ENCODE measurements at regions not wholly inside any gene's neighbourhood (a gene's known extent, or its start where the extent isn't known, plus 50 kb on each side); places are given as distances from the start of the nearest gene placed in this dataset.

DNA sequence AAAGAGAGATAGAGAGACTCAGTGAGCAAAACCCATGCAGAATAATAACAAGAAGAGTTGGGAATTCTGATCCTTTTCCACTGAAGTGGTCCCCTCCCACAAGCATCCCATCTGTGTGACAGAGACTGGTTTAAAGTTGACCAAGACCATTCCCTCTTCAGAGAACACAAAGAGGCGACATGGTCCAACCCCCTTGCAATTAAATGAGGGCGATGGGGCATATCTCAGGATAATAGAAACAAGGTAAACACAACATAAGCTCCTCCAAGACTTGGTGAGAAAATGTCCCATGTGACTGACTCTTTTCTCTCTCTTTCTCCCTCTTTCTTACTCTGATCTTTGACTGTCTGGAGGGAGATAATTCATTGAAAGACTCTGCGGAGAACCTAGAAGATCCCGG, 526.7 kb downstream of the SOX11 start:
- TF ChIP-seq ZFX (IDR thresholded peaks at IDR 0.05; ENCODE audit: borderline replicate concordance) = no peak
- TF ChIP-seq, protein P1, sequence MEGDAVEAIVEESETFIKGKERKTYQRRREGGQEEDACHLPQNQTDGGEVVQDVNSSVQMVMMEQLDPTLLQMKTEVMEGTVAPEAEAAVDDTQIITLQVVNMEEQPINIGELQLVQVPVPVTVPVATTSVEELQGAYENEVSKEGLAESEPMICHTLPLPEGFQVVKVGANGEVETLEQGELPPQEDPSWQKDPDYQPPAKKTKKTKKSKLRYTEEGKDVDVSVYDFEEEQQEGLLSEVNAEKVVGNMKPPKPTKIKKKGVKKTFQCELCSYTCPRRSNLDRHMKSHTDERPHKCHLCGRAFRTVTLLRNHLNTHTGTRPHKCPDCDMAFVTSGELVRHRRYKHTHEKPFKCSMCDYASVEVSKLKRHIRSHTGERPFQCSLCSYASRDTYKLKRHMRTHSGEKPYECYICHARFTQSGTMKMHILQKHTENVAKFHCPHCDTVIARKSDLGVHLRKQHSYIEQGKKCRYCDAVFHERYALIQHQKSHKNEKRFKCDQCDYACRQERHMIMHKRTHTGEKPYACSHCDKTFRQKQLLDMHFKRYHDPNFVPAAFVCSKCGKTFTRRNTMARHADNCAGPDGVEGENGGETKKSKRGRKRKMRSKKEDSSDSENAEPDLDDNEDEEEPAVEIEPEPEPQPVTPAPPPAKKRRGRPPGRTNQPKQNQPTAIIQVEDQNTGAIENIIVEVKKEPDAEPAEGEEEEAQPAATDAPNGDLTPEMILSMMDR (IDR thresholded peaks at IDR 0.05) = no peak
- no peak overlapping the region for H3K27ac ChIP-seq

DNA sequence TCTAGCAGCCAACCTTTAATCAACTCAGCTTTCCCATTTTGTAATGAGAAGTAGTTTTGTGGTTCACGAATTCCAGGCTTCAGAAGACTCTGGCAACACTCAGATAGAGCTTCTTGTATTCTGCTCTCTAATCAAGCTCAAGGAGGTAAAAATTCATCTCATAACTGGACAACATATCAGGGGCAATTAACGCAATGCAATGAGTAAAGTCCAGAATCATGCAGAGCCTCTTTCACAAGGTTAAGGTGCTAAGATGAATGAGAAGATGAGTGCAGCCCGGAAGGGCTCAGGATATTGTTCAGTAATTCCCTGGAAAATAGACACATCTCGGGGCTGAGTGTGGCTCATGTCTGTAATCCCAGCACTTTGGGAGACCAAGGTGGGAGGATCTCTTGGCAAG, 527.7 kb downstream of the SOX11 start:
- no peak overlapping the region for H3K27ac ChIP-seq
- TF ChIP-seq, protein P1 (IDR thresholded peaks at IDR 0.05) = no peak
- TF ChIP-seq ZFX (IDR thresholded peaks at IDR 0.05; ENCODE audit: borderline replicate concordance) = no peak

DNA sequence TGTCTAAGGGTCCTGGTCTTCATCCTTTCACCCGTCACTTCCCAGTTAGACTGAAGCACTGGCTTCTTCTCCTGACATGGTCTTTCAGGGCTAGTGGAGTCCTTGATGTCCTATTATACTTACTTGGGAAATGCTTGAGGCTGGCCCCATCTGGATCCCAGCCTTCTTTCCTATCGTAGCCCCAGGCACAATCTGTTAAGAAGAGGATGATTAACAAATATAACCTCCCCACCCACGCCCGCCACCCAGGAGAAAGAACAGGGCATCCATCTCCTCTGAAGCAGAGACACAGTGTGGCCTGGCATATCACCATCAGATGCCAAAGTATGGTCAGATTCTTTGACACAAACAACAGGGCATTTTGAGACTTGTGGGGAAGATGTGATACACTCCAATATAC, 530.1 kb downstream of the SOX11 start:
- TF ChIP-seq ZFX (IDR thresholded peaks at IDR 0.05; ENCODE audit: borderline replicate concordance) = no peak
- TF ChIP-seq, protein P1 (IDR thresholded peaks at IDR 0.05) = no peak
- H3K27ac ChIP-seq = no peak overlapping the region

DNA sequence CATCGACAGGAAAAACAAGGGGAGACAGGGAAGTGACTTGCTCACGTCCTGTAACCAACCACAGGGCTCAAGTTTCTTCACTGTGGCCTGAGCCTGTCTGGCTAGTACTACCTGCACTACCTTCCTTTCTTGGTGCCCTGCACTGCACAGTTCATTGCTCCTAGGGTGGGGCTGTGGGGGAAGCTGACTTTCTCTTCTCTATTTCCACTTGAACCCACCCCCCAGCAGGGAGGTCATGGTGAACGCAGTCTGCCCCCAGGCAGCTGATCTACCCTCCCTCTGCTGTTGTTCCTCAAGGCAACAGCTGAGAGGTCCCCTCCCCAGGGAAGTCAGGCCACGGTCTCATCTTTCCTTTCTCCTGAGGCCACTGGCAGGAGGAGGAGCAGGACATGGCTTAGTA, 532.1 kb downstream of the SOX11 start:
- TF ChIP-seq, protein P1 (IDR thresholded peaks at IDR 0.05) = no peak
- no peak for TF ChIP-seq ZFX (IDR thresholded peaks at IDR 0.05; ENCODE audit: borderline replicate concordance)
- no peak overlapping the region for H3K27ac ChIP-seq

DNA sequence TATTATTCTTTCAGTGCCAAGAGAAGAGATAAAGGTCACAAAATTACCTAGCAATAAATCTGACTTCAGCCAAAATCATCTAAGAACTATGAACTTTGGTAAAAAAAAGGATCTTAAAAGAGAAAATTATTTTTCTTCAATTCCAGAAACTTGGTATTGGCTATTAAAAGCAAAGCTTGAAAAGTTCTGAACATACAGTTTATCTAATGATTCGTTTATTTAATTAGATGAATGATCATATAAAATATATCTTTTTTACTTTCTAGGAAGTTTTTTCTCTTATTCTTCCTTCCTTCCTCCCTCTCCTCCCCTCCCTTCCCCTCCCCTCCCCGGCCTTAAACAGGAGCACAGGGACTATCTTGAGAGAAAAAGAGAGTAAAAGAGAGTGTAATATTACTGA, 536.1 kb downstream of the SOX11 start:
- no peak overlapping the region for H3K27ac ChIP-seq
- no peak for TF ChIP-seq ZFX (IDR thresholded peaks at IDR 0.05; ENCODE audit: borderline replicate concordance)
- TF ChIP-seq, protein P1 (IDR thresholded peaks at IDR 0.05) = no peak

DNA sequence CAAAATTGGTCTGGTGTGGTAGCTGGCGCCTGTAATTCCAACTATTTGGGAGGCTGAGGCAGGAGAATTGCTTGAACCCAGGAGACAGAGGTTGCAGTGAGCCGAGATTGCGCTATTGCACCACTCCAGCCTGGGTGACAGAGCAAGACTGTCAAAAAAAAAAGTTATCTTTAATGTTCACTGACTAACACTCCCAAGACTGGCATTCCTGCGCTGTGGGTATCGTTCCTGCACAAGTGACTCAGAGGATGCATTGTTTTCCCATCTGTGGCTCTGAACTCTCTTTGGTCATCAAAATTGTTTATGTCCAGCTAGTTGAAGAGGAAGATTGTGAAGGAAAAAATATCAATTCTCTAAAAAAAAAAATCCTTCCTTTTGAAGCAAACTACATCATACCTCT, 539.0 kb downstream of the SOX11 start:
- H3K27ac ChIP-seq = no peak overlapping the region
- TF ChIP-seq, protein P1 (IDR thresholded peaks at IDR 0.05) = no peak
- TF ChIP-seq ZFX (IDR thresholded peaks at IDR 0.05; ENCODE audit: borderline replicate concordance) = no peak

DNA sequence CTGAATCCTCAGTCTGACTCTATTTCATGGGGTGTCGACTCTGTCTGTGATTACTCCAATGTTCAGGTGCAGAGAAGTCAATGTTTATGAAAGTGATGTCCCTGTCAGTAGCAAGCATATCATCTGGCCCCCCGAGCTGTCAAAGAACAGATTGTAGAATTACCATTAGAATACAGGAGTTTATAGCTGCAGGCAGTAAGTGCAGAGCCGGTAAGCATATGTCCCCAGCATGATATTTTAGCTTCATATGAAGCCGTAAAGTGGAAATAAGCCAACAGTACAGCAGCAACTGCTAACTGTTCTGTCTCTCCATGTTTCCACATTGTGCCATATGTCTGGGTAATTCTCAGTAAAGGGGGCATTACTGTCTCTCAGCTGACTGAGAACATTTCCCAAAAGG, 541.8 kb downstream of the SOX11 start:
- H3K27ac ChIP-seq = no peak overlapping the region
- TF ChIP-seq ZFX (IDR thresholded peaks at IDR 0.05; ENCODE audit: borderline replicate concordance) = no peak
- TF ChIP-seq, protein P1 (IDR thresholded peaks at IDR 0.05) = no peak

All from 22Rv1 (cell line).